ENCODE measurements at regions not wholly inside any gene's neighbourhood (a gene's known extent, or its start where the extent isn't known, plus 50 kb on each side); places are given as distances from the start of the nearest gene placed in this dataset.

DNA sequence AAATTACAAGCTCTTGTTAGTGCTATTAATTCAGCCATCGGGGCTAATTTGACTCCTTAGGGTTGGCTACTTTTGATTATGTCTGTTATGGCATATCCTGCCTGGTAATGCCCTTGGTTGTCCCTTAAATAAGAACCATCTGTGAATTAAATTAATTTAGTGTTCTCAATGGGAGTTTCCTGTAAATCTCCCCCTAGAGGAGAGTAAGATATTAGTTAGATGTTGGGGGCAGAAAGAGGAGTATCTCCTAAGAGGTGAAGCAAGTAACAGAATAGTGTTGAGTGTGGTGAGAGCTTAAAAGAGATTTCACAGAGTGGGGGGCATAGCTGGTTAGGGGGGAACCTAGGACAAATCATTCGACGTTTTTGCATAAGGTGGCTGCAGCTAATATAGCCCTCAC is 1126.9 kb downstream of the JRKL start:
- TF ChIP-seq, protein P1, sequence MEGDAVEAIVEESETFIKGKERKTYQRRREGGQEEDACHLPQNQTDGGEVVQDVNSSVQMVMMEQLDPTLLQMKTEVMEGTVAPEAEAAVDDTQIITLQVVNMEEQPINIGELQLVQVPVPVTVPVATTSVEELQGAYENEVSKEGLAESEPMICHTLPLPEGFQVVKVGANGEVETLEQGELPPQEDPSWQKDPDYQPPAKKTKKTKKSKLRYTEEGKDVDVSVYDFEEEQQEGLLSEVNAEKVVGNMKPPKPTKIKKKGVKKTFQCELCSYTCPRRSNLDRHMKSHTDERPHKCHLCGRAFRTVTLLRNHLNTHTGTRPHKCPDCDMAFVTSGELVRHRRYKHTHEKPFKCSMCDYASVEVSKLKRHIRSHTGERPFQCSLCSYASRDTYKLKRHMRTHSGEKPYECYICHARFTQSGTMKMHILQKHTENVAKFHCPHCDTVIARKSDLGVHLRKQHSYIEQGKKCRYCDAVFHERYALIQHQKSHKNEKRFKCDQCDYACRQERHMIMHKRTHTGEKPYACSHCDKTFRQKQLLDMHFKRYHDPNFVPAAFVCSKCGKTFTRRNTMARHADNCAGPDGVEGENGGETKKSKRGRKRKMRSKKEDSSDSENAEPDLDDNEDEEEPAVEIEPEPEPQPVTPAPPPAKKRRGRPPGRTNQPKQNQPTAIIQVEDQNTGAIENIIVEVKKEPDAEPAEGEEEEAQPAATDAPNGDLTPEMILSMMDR (conservative IDR thresholded peaks at IDR 0.05; ENCODE audit: low read depth, low read length), result peak; percentile 30; the same call in 1 of the 2 replicates
- TF ChIP-seq EZH2 (IDR thresholded peaks at IDR 0.05; ENCODE audit: borderline replicate concordance, low read depth, low read length, poor library complexity, severe bottlenecking), result no peak

Measured in A673 (cell line).